GM12891 (cell line): ENCODE measurements at regions not wholly inside any gene's neighbourhood (a gene's known extent, or its start where the extent isn't known, plus 50 kb on each side); places are given as distances from the start of the nearest gene placed in this dataset.

Experiments used
- DNase-seq: peaks from one replicate; pipeline ENCODE4 v3.0.0; 2011; ENCODE audit warnings: low spot score; ENCODE audit not compliant: insufficient read length
- FAIRE-seq: peaks from 2 replicates; lab custom pipeline; 2011; peaks lifted over from hg19 to GRCh38; lab: Jason Lieb, UNC
- PAX5 ChIP-seq: IDR thresholded peaks from 2 replicates; pipeline ENCODE4 v1.6.1; 2011; ENCODE audit warnings: low read length, moderate library complexity, mild to moderate bottlenecking; ENCODE audit not compliant: insufficient read depth, severe bottlenecking
- POLR2A ChIP-seq: IDR thresholded peaks from 2 replicates; pipeline ENCODE4 v1.6.1; 2011; ENCODE audit warnings: low read depth, low read length, control low read depth
- POLR2AphosphoS5 ChIP-seq: IDR thresholded peaks from 2 replicates; pipeline ENCODE4 v1.6.1; 2011; ENCODE audit warnings: low read depth, low read length, control low read depth
- POU2F2 ChIP-seq: IDR thresholded peaks from 2 replicates; pipeline ENCODE4 v1.6.1; 2011; ENCODE audit warnings: low read depth, mild to moderate bottlenecking, control low read depth, low read length, moderate library complexity
- SPI1 ChIP-seq: IDR thresholded peaks from 2 replicates; pipeline ENCODE4 v1.6.1; 2011; ENCODE audit warnings: low read depth, low read length, control low read depth
- TAF1 ChIP-seq: IDR thresholded peaks from 2 replicates; pipeline ENCODE4 v1.6.1; 2011; ENCODE audit warnings: low read depth, low read length, control low read depth

DNA sequence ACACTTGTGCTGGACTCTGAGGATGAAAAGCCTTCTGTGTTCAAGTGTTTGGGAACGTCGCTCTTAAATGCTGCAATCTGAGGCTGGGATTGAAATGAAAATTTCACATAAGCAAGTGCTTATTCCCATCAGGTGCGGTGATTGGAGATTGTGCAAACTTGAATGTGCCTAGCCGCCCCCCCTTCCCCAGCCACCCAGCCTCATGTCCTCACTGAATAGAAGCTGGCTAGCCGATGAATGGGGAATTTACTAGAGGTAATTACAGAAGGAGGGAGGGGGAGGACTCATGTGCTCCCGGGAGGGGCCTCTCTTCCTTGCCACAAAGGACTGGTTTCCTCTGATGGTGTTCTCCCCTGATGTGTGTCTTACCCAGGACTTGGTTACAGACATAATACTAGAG is 544.8 kb upstream of the EEF2KMT start:
- FAIRE-seq (no peak), DNase-seq (no peak)
- TF ChIP-seq TAF1 = no peak

- TF ChIP-seq TAF1 = no peak
- TF ChIP-seq POLR2A = no peak
- no peak for TF ChIP-seq POU2F2
- TF ChIP-seq PAX5 = no peak
- TF ChIP-seq POLR2AphosphoS5 = no peak
- no peak for TF ChIP-seq SPI1
- FAIRE-seq = no peak
- no peak for DNase-seq
These were observed 544.4 kb upstream of the EEF2KMT start for GRCh38 chr16:5642011-5642410.

DNA sequence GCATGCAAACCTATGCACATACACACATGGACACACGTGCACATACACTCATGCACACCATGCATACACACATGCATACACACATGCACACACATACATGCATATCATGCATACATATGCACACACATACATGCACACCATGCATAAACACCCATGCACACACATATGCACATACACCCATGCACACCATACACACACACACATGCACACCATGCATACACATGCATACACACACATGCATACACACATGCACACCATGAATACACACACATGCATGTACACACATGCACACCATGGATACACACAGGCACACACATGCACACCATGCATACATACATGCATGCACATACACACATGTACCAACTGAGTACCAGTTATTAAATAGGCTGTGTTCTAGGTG is 543.3 kb upstream of the EEF2KMT start:
- no peak for FAIRE-seq

DNA sequence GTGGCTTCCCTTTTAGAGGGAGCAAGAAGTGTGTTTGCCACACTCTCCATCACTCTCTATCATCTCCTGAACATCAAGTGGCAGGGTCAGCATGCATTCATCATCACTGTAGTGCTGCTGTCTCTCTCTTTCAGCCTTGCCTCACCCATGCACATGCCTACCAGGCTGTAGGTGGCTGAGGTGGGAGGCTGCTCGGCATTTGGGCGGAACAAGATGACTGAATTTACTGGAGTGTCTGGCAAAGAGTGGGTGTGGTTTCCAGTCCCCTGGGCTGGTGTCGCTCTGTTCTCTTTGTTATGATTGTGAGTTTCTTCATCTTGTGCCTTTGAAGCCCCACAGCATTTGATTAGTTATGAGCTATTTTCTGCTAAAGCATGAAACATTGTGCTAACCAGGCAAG is 541.9 kb upstream of the EEF2KMT start:
- TF ChIP-seq TAF1 (no peak), PAX5 (no peak), POLR2AphosphoS5 (no peak), POU2F2 (no peak), SPI1 (no peak), POLR2A (no peak)
- FAIRE-seq = no peak
- no peak for DNase-seq

More for the DNA sequence above, 543.3 kb upstream of the EEF2KMT start:
- TF ChIP-seq POU2F2 (no peak), POLR2AphosphoS5 (no peak), POLR2A (no peak), PAX5 (no peak), SPI1 (no peak), TAF1 (no peak)
- no peak for DNase-seq

DNA sequence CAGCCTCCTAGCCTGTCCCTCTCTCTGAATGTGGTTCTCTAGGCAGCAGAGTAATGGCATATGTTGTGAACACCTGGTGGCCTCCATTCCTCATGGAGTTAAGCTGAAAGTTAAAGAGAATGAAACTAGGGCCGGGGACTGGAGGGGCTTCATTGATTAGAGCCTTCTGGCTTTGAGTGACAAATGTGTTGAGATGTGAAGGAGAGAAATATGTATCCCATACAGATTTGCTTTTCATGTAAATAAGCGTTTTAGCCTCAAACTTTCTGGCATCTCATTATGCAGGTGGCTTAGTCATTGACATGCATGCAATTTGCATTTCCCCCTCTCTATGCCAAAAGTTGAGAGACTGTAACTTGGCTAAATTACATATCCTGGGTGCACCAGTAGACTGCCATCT is 537.7 kb upstream of the EEF2KMT start:
- no peak for DNase-seq
- TF ChIP-seq SPI1 (no peak), POLR2AphosphoS5 (no peak), TAF1 (no peak), PAX5 (no peak), POLR2A (no peak), POU2F2 (no peak)
- FAIRE-seq = no peak

GRCh38 chr16:5634666-5635180 is 537.1 kb upstream of the EEF2KMT start:
- TF ChIP-seq POLR2AphosphoS5 = no peak
- no peak for TF ChIP-seq POLR2A
- no peak for TF ChIP-seq SPI1
- no peak for TF ChIP-seq TAF1
- no peak for TF ChIP-seq PAX5
- no peak for TF ChIP-seq POU2F2
- no peak for FAIRE-seq
- DNase-seq = no peak

- FAIRE-seq (no peak), DNase-seq (no peak)
- TF ChIP-seq SPI1 (no peak), PAX5 (no peak), POU2F2 (no peak), POLR2A (no peak), TAF1 (no peak), POLR2AphosphoS5 (no peak)
These were observed 536.3 kb upstream of the EEF2KMT start for GRCh38 chr16:5633845-5634440.

GRCh38 chr16:5622234-5622884 is 524.8 kb upstream of the EEF2KMT start:
- FAIRE-seq (no peak), DNase-seq (no peak)
- no peak for TF ChIP-seq SPI1

DNA sequence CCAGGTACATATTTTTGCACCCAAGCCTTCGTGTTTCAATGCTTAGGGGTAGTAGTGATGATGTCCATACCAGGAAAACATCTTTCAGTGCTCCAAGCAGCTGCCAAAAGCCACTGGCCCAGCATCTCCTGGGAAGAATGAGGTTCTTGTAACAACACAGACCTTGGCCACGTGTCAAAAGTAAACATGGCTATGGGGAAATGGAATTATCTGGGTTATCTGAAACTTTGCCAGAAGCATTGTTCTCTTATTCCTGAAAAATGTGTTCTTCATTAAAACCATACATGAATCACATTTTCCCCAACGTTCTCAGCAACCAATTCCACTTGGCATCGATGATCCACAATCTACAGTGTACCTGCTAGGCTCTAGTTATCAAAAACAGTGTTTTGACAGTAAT is 524.2 kb upstream of the EEF2KMT start:
- no peak for TF ChIP-seq SPI1
- TF ChIP-seq TAF1 = no peak
- TF ChIP-seq POU2F2 = no peak
- no peak for TF ChIP-seq POLR2AphosphoS5
- no peak for TF ChIP-seq PAX5
- no peak for TF ChIP-seq POLR2A
- FAIRE-seq = no peak
- DNase-seq = no peak

GRCh38 chr16:5619304-5619703 is 521.7 kb upstream of the EEF2KMT start:
- no peak for TF ChIP-seq POLR2A
- no peak for TF ChIP-seq POLR2AphosphoS5
- no peak for TF ChIP-seq TAF1
- no peak for TF ChIP-seq PAX5
- TF ChIP-seq POU2F2 = no peak
- TF ChIP-seq SPI1 = no peak
- no peak for DNase-seq
- FAIRE-seq = no peak
